ENCODE measurements at regions not wholly inside any gene's neighbourhood (a gene's known extent, or its start where the extent isn't known, plus 50 kb on each side); places are given as distances from the start of the nearest gene placed in this dataset.

DNA sequence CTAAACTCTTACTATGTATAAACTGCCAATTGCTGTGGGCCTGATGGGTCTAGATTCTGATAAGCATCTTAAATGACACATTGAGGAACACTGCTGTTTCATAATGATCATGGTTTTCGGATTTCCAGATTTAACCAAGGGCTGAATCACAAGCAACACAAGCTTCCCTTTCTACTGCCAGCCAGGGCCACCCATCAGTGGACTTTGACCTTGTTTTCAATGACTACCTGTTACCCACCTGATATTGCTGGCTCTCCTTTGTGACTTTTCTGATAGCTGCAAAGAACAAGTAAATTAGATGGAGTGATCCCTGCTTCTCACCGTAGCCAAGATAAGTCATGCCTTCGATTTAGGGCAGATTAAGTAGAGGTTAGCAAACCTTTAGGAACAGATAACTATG is 259.0 kb downstream of the PAX3 start:
- no peaks in the 10 kb centered on the region for H3K9me3 ChIP-seq (ENCODE audit: control insufficient read depth, insufficient read depth, low read depth, low read length)
- H3K27me3 ChIP-seq (ENCODE audit: control insufficient read depth, insufficient read depth, low read length) = peaks cover 16% of the 10 kb centered on the region
- H3K36me3 ChIP-seq (ENCODE audit: control insufficient read depth, insufficient read depth, low read length) = no peaks in the 10 kb centered on the region
- H3K4me1 ChIP-seq (ENCODE audit: control insufficient read depth, insufficient read depth, low read length) = 0 out of 2 replicates have a peak, but pooled peaks cover 4% of the 10 kb centered on the region
- H3K9ac ChIP-seq (ENCODE audit: low read length) = no peak overlapping the region
- no peak overlapping the region for H3K4me3 ChIP-seq (ENCODE audit: low read depth, low read length)
- H3K27ac ChIP-seq (ENCODE audit: low read depth, low read length) = no peak overlapping the region

DNA sequence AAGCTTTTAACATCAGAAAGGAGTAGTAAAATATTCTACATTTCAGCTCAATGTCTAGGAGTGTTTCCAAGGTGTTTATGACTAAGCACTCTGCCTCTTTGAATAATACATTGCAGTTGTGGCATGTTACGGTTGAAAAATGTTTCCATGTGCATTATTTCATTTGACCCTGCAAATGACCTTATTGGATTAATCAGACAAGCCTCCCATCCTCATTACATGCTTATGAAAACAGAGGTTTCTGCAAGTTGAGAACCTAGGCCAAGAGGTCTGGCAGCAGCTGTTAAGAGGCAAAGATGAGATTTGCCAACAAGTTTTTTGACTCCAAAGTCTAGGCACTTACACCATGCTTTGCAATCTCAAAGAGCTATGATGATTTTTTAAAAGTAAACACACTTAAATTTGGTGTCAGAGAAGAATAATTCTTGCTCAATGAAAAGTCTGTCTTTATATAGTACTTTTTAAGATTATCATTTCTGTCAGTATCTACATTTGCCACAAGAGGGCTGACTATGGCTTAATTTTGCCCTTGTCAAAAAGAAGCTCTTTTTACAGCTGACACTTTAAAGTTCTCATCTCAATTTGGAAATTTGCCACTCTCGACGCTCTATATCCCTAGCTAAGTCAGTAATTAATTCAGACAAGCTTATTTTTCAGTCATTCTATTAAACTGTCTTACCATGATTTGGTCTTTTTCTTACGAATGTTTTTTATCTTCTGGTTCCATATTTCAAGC is 260.6 kb downstream of the PAX3 start:
- no peak overlapping the region for H3K27ac ChIP-seq (ENCODE audit: low read depth, low read length)
- H3K9ac ChIP-seq (ENCODE audit: low read length) = no peak overlapping the region
- 0 out of 2 replicates have a peak, but pooled peaks cover 4% of the 10 kb centered on the region for H3K4me1 ChIP-seq (ENCODE audit: control insufficient read depth, insufficient read depth, low read length)
- no peaks in the 10 kb centered on the region for H3K9me3 ChIP-seq (ENCODE audit: control insufficient read depth, insufficient read depth, low read depth, low read length)
- H3K36me3 ChIP-seq (ENCODE audit: control insufficient read depth, insufficient read depth, low read length) = no peaks in the 10 kb centered on the region
- H3K4me3 ChIP-seq (ENCODE audit: low read depth, low read length) = no peak overlapping the region
- peaks cover 16% of the 10 kb centered on the region for H3K27me3 ChIP-seq (ENCODE audit: control insufficient read depth, insufficient read depth, low read length)

DNA sequence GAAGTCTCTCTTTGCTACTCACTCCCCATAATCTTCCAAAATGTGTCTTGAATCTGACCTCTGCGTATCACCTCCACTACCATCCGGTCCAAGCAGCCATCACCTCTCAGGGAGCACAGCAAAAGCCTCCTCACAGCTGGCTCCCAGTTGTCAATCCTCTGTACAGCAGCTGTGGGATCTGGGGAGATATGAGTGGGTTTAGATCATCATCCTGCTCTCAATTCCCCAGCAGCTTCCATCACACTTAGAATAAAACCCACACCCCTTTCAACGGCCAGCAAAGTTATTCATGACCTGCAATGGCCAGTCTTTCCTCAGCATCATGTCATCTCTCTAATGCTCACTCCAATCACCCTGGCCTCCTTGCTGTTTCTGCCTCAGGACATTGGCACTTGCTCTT is 261.6 kb downstream of the PAX3 start:
- H3K9me3 ChIP-seq (ENCODE audit: control insufficient read depth, insufficient read depth, low read depth, low read length) = no peaks in the 10 kb centered on the region
- H3K27ac ChIP-seq (ENCODE audit: low read depth, low read length) = no peak overlapping the region
- no peak overlapping the region for H3K9ac ChIP-seq (ENCODE audit: low read length)

DNA sequence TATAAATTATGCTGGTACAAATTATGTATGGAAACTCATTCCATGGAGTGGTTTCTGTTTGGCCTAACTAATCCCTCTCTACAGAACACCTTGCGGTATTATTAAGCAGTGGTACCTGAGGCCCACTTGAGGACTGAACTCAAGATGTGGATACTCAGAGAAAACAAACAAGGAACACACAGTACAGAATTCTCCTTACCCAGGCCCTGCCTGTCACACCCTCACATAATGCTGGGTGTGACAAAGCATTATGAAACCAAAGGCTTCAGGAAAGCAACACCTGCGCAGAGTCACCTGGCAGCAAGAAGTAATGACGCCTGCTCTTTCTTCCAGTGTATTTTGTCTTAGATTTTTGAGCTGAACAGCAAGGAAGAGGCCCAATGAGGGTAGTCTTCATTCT is 264.7 kb downstream of the PAX3 start:
- H3K4me1 ChIP-seq (ENCODE audit: control insufficient read depth, insufficient read depth, low read length) = peaks cover 3% of the 10 kb centered on the region; the same call in 1 of the 2 replicates
- H3K27ac ChIP-seq (ENCODE audit: low read depth, low read length) = no peak overlapping the region
- H3K36me3 ChIP-seq (ENCODE audit: control insufficient read depth, insufficient read depth, low read length) = no peaks in the 10 kb centered on the region
- no peak overlapping the region for H3K9ac ChIP-seq (ENCODE audit: low read length)
- peaks cover 16% of the 10 kb centered on the region for H3K27me3 ChIP-seq (ENCODE audit: control insufficient read depth, insufficient read depth, low read length)
- H3K4me3 ChIP-seq (ENCODE audit: low read depth, low read length) = no peak overlapping the region
- peaks cover 8% of the 10 kb centered on the region; the same call in 1 of the 2 replicates for H3K9me3 ChIP-seq (ENCODE audit: control insufficient read depth, insufficient read depth, low read depth, low read length)

More for the DNA sequence above, 261.6 kb downstream of the PAX3 start:
- H3K4me3 ChIP-seq (ENCODE audit: low read depth, low read length) = no peak overlapping the region
- H3K27me3 ChIP-seq (ENCODE audit: control insufficient read depth, insufficient read depth, low read length) = peaks cover 16% of the 10 kb centered on the region
- no peaks in the 10 kb centered on the region for H3K36me3 ChIP-seq (ENCODE audit: control insufficient read depth, insufficient read depth, low read length)
- peaks cover 3% of the 10 kb centered on the region; the same call in 1 of the 2 replicates for H3K4me1 ChIP-seq (ENCODE audit: control insufficient read depth, insufficient read depth, low read length)

DNA sequence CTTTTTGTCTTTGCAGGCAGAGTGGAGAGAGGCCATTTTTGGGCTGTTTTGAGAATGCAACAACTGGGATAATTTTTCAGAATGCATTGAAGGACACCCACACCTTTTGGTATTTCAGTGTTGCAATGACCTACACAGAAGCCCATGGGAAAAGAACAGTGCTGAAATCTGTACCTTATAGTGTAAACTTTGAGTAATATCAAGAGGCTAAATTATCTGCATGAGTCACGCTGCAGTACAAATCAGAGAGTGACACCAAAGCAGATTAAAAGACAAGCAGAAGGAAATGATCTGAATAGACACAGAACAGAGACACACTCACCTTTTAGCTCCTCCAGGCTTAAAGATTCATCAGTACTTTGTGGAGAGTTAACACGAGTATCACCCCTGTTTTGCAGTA is 265.3 kb downstream of the PAX3 start:
- Histone ChIP-seq H3K36me3 (ENCODE audit: control insufficient read depth, insufficient read depth, low read length) (no peaks in the 10 kb centered on the region), H3K9me3 (ENCODE audit: control insufficient read depth, insufficient read depth, low read depth, low read length) (peaks cover 13% of the 10 kb centered on the region; the same call in 1 of the 2 replicates), H3K27ac (ENCODE audit: low read depth, low read length) (no peak overlapping the region), H3K4me1 (ENCODE audit: control insufficient read depth, insufficient read depth, low read length) (peaks cover 3% of the 10 kb centered on the region; the same call in 1 of the 2 replicates), H3K4me3 (ENCODE audit: low read depth, low read length) (no peak overlapping the region), H3K27me3 (ENCODE audit: control insufficient read depth, insufficient read depth, low read length) (peaks cover 16% of the 10 kb centered on the region), H3K9ac (ENCODE audit: low read length) (no peak overlapping the region)

DNA sequence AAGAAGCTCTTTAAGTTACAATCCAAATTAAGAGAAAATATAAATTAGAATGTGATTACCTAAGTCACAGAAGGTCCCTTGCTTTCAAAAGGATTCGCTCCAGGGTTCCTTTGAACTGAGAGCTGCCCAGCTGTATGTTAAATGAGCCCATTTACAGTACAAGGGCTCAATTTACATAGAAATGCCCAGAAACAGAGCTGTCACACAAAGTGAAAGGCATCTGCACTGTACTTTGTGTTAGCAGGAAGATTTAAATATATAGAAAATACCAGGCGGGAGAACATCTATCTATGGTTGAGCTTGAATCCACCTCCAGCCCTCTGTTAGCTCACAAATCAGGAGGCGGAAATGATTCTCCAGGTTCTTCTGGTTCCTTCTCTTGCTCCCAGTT is 272.9 kb downstream of the PAX3 start:
- Histone ChIP-seq H3K4me3 (ENCODE audit: low read depth, low read length) (peak overlapping the region; percentile 37; the same call in 1 of the 2 replicates), H3K27ac (ENCODE audit: low read depth, low read length) (peak overlapping the region; percentile 10; the same call in 1 of the 2 replicates), H3K27me3 (ENCODE audit: control insufficient read depth, insufficient read depth, low read length) (peaks cover 6% of the 10 kb centered on the region; the same call in 1 of the 2 replicates), H3K9me3 (ENCODE audit: control insufficient read depth, insufficient read depth, low read depth, low read length) (peaks cover 15% of the 10 kb centered on the region; the same call in 1 of the 2 replicates), H3K9ac (ENCODE audit: low read length) (peak overlapping the region; percentile 49), H3K4me1 (ENCODE audit: control insufficient read depth, insufficient read depth, low read length) (peaks cover 11% of the 10 kb centered on the region), H3K36me3 (ENCODE audit: control insufficient read depth, insufficient read depth, low read length) (no peaks in the 10 kb centered on the region)

DNA sequence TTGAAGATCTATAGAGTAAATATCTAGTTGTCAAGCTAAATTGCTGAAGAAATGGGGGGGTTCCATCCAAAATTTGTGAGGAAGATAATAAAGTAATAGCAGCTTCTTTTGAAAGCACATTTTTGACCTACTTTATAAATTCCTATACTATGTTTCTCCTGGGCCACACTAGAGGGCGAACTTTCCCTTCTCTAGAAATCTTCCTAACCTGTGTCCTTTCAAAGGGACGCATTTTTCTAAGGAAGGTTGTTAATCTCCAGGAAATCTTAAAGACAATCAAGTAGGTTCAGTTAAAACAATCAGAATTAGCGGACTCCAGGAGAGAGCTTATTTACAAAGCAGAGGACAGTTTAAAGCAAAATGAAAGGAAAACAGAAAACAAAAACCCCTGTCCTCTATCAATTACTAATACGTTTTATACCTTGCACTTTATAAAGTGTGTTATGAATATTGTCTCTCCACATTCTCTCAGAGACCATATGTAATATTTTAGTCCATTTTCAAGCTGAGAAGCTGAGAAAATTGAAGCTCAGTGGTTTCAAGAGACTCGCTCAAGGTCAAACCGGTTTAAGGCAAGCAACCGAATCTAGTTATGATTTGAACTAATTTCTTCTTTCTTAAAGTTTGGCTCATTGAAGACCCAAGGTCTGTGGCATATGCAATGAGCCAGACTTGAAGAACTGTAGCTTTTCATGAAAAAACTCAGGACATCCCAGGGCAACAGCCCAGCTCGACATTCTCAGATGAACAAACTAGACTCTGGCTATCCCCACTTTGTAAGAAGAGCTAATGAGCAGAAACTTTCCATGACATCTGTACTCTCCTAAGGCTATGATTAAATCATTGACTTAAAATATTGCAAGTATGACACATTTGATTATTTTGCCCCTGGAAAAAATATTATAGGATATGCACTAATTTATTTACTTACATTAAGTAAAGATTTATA is 273.6 kb downstream of the PAX3 start:
- H3K36me3 ChIP-seq (ENCODE audit: control insufficient read depth, insufficient read depth, low read length) = no peaks in the 10 kb centered on the region
- H3K9ac ChIP-seq (ENCODE audit: low read length) = peak overlapping the region; percentile 56
- peak overlapping the region; percentile 37 for H3K4me3 ChIP-seq (ENCODE audit: low read depth, low read length)
- peaks cover 15% of the 10 kb centered on the region; the same call in 1 of the 2 replicates for H3K9me3 ChIP-seq (ENCODE audit: control insufficient read depth, insufficient read depth, low read depth, low read length)
- H3K27me3 ChIP-seq (ENCODE audit: control insufficient read depth, insufficient read depth, low read length) = peaks cover 6% of the 10 kb centered on the region; the same call in 1 of the 2 replicates
- H3K4me1 ChIP-seq (ENCODE audit: control insufficient read depth, insufficient read depth, low read length) = peaks cover 11% of the 10 kb centered on the region
- peak overlapping the region; percentile 65; the same call in 1 of the 2 replicates for H3K27ac ChIP-seq (ENCODE audit: low read depth, low read length)

DNA sequence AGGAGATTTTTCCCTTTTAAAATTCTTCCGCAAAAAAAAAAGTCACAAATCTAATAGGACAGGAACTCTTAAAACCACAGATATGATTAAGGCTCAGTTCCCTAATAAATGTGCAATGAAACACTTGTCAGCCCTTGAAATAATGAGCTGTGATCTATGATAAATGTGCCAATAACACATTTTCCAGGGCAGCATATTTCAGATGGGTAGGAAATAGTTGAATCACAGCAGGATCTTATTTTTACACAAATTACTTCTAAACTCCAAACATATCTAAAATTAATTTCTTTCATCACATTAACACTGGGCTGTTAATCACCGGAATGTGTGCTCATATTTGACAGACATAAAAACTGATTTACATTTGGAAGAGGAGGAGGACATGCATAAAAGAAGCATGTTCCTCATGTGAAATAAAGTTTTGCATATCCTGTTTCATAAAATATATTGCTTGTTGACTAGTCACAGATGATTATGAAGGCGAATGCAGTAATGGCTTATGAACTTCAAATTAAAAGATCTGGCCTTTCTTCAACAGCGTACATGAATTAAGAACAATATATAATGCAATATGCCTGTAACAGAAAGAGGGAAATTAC is 281.4 kb downstream of the PAX3 start:
- Histone ChIP-seq H3K36me3 (ENCODE audit: control insufficient read depth, insufficient read depth, low read length) (no peaks in the 10 kb centered on the region), H3K4me3 (ENCODE audit: low read depth, low read length) (no peak overlapping the region), H3K27me3 (ENCODE audit: control insufficient read depth, insufficient read depth, low read length) (no peaks in the 10 kb centered on the region), H3K27ac (ENCODE audit: low read depth, low read length) (no peak overlapping the region), H3K9me3 (ENCODE audit: control insufficient read depth, insufficient read depth, low read depth, low read length) (no peaks in the 10 kb centered on the region), H3K4me1 (ENCODE audit: control insufficient read depth, insufficient read depth, low read length) (no peaks in the 10 kb centered on the region), H3K9ac (ENCODE audit: low read length) (no peak overlapping the region)

DNA sequence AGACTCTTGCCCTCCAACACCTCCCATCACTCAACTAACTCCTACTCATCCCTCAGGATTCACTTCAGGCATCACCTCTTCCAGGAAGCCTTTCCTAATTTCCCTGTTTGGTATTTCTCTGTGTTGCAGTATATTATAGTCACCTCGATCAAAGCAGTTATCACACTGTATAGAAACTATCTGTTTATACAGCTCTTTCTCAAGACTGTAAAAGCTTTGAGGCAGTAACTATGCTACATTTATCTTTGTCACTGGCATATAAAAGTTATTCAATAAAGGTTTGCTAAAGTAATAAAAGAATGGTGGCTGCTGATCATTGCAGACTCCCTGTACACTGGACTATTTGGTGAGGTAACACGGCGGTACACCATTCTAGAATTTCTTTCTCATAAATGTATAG is 284.9 kb downstream of the PAX3 start:
- no peaks in the 10 kb centered on the region for H3K4me1 ChIP-seq (ENCODE audit: control insufficient read depth, insufficient read depth, low read length)
- no peak overlapping the region for H3K4me3 ChIP-seq (ENCODE audit: low read depth, low read length)
- no peak overlapping the region for H3K9ac ChIP-seq (ENCODE audit: low read length)
- no peaks in the 10 kb centered on the region for H3K27me3 ChIP-seq (ENCODE audit: control insufficient read depth, insufficient read depth, low read length)
- H3K36me3 ChIP-seq (ENCODE audit: control insufficient read depth, insufficient read depth, low read length) = no peaks in the 10 kb centered on the region
- H3K27ac ChIP-seq (ENCODE audit: low read depth, low read length) = no peak overlapping the region
- H3K9me3 ChIP-seq (ENCODE audit: control insufficient read depth, insufficient read depth, low read depth, low read length) = no peaks in the 10 kb centered on the region

DNA sequence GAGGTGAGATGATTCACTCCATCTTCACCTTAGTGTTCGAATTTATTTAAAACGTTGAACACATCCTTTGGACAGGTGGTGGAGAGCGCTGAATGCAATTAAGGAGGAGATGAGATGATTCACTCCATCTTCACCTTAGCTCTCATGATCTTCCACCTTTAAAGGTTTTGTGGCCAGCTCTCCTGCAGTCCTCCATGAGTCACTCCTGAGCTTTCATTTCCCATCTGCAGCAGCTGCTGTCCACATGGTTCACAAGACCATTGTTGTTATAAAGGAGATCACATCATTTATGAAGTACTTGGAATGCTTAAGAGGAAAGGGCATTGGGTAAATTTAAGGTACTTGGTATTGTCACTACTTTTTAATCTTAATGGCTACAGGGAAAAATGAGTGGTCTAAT is 298.5 kb downstream of the PAX3 start:
- Histone ChIP-seq H3K9ac (ENCODE audit: low read length) (no peak overlapping the region), H3K27me3 (ENCODE audit: control insufficient read depth, insufficient read depth, low read length) (no peaks in the 10 kb centered on the region), H3K9me3 (ENCODE audit: control insufficient read depth, insufficient read depth, low read depth, low read length) (no peaks in the 10 kb centered on the region), H3K4me3 (ENCODE audit: low read depth, low read length) (no peak overlapping the region), H3K4me1 (ENCODE audit: control insufficient read depth, insufficient read depth, low read length) (peaks cover 14% of the 10 kb centered on the region; the same call in 1 of the 2 replicates), H3K27ac (ENCODE audit: low read depth, low read length) (no peak overlapping the region), H3K36me3 (ENCODE audit: control insufficient read depth, insufficient read depth, low read length) (no peaks in the 10 kb centered on the region)

All from HUES6 (cell line).